H1 (cell line): ENCODE measurements at regions not wholly inside any gene's neighbourhood (a gene's known extent, or its start where the extent isn't known, plus 50 kb on each side); places are given as distances from the start of the nearest gene placed in this dataset.

Experiments used
- CTCF ChIA-PET: fragments of 300-600 bp; sonication (Branson Sonifier 250); formaldehyde crosslinking; loops from one replicate; lab custom pipeline; 2021; ENCODE audit not compliant: partially characterized antibody; lab: Charles Lee
- POLR2A ChIA-PET: fragments of 300-600 bp; sonication (Branson Sonifier 250); formaldehyde crosslinking; loops from one replicate; lab custom pipeline; 2021; ENCODE audit warnings: inconsistent platforms; ENCODE audit not compliant: partially characterized antibody; lab: Charles Lee
- DNase-seq, 2 experiments: peaks; one replicate each; pipeline versions ENCODE4 v3.0.0 to v3.0.0-alpha.2; 2010 to 2022; ENCODE audit warnings: low spot score in 2 of 2, low read depth in 1 of 2, mixed read lengths in 1 of 2
- FAIRE-seq: peaks from 2 replicates; lab custom pipeline; 2011; peaks lifted over from hg19 to GRCh38; lab: Jason Lieb, UNC
- H2AFZ ChIP-seq: 2 replicates; pipeline ENCODE4 v1.8.1; 2012; ENCODE audit warnings: low read length, inconsistent platforms
- H2AK5ac ChIP-seq: 2 replicates; pipeline ENCODE4 v1.6.1; 2013; ENCODE audit warnings: low read depth, low read length
- H2BK120ac ChIP-seq: replicated peaks from 2 replicates; pipeline ENCODE3; 2013; ENCODE audit warnings: low read depth, low read length, inconsistent platforms
- H2BK12ac ChIP-seq: 2 replicates; pipeline ENCODE4 v1.6.1; 2013; ENCODE audit warnings: low read depth, low read length
- H2BK15ac ChIP-seq: 2 replicates; pipeline ENCODE4 v1.6.1; 2013; ENCODE audit warnings: low read length
- H2BK20ac ChIP-seq: 2 replicates; pipeline ENCODE4 v1.6.1; 2013; ENCODE audit warnings: low read length
- H2BK5ac ChIP-seq: 2 replicates; pipeline ENCODE4 v1.6.1; 2013; ENCODE audit warnings: low read depth, low read length
- H3K14ac ChIP-seq: 2 replicates; pipeline ENCODE4 v1.6.1; 2013; ENCODE audit warnings: inconsistent platforms; ENCODE audit not compliant: insufficient read length
- H3K18ac ChIP-seq: 2 replicates; pipeline ENCODE4 v1.6.1; 2013; ENCODE audit warnings: low read length; ENCODE audit errors: extremely low read depth
- H3K23ac ChIP-seq: 2 replicates; pipeline ENCODE4 v1.6.1; 2013; ENCODE audit warnings: inconsistent platforms; ENCODE audit not compliant: insufficient read length
- H3K23me2 ChIP-seq: 2 replicates; pipeline ENCODE4 v1.6.1; 2013; ENCODE audit warnings: low read depth, low read length
- H3K27ac ChIP-seq: 2 replicates; pipeline ENCODE4 v1.6.1; 2011; ENCODE audit warnings: low read depth, low read length, inconsistent platforms
- H3K27me3 ChIP-seq, 4 experiments: replicated peaks in 1 of 4; 1 replicate in 1 of 4; 2 replicates in 3 of 4; pipeline versions ENCODE4 v1.6.1 to v1.8.1; 2011 to 2013; ENCODE audit warnings: low read length in 3 of 4, mild to moderate bottlenecking in 3 of 4, inconsistent platforms in 2 of 4, mixed read lengths in 2 of 4, moderate library complexity in 1 of 4; ENCODE audit not compliant: control insufficient read depth in 3 of 4, insufficient read depth in 3 of 4; ENCODE audit errors: extremely low read depth in 1 of 4
- H3K36me3 ChIP-seq, 4 experiments: 2 replicates each; pipeline versions ENCODE4 v1.6.1 to v1.8.1; 2011 to 2013; ENCODE audit warnings: mild to moderate bottlenecking in 4 of 4, low read length in 3 of 4, moderate library complexity in 2 of 4, control low read depth in 1 of 4, inconsistent platforms in 1 of 4; ENCODE audit not compliant: insufficient read depth in 4 of 4, control insufficient read depth in 2 of 4
- H3K4ac ChIP-seq: replicated peaks from 2 replicates; pipeline ENCODE3; 2013; ENCODE audit warnings: low read length, low read depth, mixed read lengths, inconsistent platforms; ENCODE audit not compliant: insufficient read length
- H3K4me1 ChIP-seq, 4 experiments: replicated peaks in 1 of 4; 1 replicate in 1 of 4; 2 replicates in 3 of 4; pipeline versions ENCODE4 v1.6.1 to v1.8.1; 2011 to 2013; ENCODE audit warnings: low read length in 3 of 4, inconsistent platforms in 2 of 4, mixed read lengths in 1 of 4; ENCODE audit not compliant: insufficient read depth in 4 of 4, control insufficient read depth in 3 of 4
- H3K4me2 ChIP-seq, 2 experiments: 2 replicates each; pipeline versions ENCODE4 v1.6.1 to v1.8.1; 2011 to 2013; ENCODE audit warnings: low read depth in 2 of 2, low read length in 2 of 2, control low read depth in 1 of 2, inconsistent platforms in 1 of 2, mild to moderate bottlenecking in 1 of 2; ENCODE audit not compliant: insufficient read depth in 1 of 2
- H3K4me3 ChIP-seq, 4 experiments: fragments of 200-600, 300-600 bp in 1 of 4; sonication (generic), shearing (Covaris generic), sonication (Bioruptor Twin) in 1 of 4; 2 replicates each; pipeline versions ENCODE4 v1.5.1 to v1.8.1; 2011 to 2016; ENCODE audit warnings: low read length in 4 of 4, low read depth in 3 of 4, control low read depth in 2 of 4, inconsistent platforms in 2 of 4, mild to moderate bottlenecking in 2 of 4, mixed read lengths in 1 of 4, moderate library complexity in 1 of 4; ENCODE audit not compliant: insufficient read depth in 2 of 4; ENCODE audit errors: extremely low read depth in 1 of 4
- H3K56ac ChIP-seq: replicated peaks from 2 replicates; pipeline ENCODE3; 2013; ENCODE audit warnings: low read depth, mild to moderate bottlenecking, mixed read lengths, low read length, inconsistent platforms; ENCODE audit not compliant: insufficient read length
- H3K79me1 ChIP-seq: 2 replicates; pipeline ENCODE4 v1.6.1; 2013; ENCODE audit warnings: low read depth, low read length, control low read depth
- H3K79me2 ChIP-seq, 2 experiments: 2 replicates each; pipeline versions ENCODE4 v1.6.1 to v1.8.1; 2012 to 2013; ENCODE audit warnings: low read length in 2 of 2, mild to moderate bottlenecking in 2 of 2, inconsistent platforms in 1 of 2; ENCODE audit not compliant: insufficient read depth in 2 of 2, control insufficient read depth in 1 of 2
- H3K9ac ChIP-seq, 4 experiments: replicated peaks in 1 of 4; 1 replicate in 1 of 4; 2 replicates in 3 of 4; pipeline versions ENCODE4 v1.6.1 to v1.8.1; 2011 to 2013; ENCODE audit warnings: low read depth in 3 of 4, low read length in 3 of 4, control low read depth in 2 of 4, mild to moderate bottlenecking in 2 of 4, moderate library complexity in 2 of 4, inconsistent platforms in 1 of 4; ENCODE audit errors: extremely low read depth in 1 of 4
- H3K9me3 ChIP-seq, 2 experiments: 2 replicates each; pipeline versions ENCODE4 v1.6.1 to v1.8.1; 2012 to 2013; ENCODE audit warnings: mild to moderate bottlenecking in 2 of 2, moderate library complexity in 2 of 2, control low read depth in 1 of 2, inconsistent platforms in 1 of 2, low read depth in 1 of 2, low read length in 1 of 2, mixed read lengths in 1 of 2; ENCODE audit not compliant: insufficient read depth in 2 of 2
- H4K20me1 ChIP-seq, 2 experiments: replicated peaks in 1 of 2; 2 replicates each; pipeline versions ENCODE3 to v1.8.1; 2011 to 2013; ENCODE audit warnings: inconsistent platforms in 2 of 2, low read length in 2 of 2, mild to moderate bottlenecking in 1 of 2; ENCODE audit not compliant: insufficient read depth in 2 of 2, control insufficient read depth in 1 of 2
- H4K5ac ChIP-seq: 2 replicates; pipeline ENCODE4 v1.6.1; 2013; ENCODE audit warnings: low read length, low read depth, mixed read lengths, inconsistent platforms; ENCODE audit not compliant: insufficient read length
- H4K8ac ChIP-seq: 2 replicates; pipeline ENCODE4 v1.8.0; 2013; ENCODE audit warnings: mild to moderate bottlenecking, moderate library complexity, low read length, inconsistent platforms; ENCODE audit not compliant: insufficient read depth; ENCODE audit errors: extremely low read depth
- H4K91ac ChIP-seq: replicated peaks from 2 replicates; pipeline ENCODE3; 2013; ENCODE audit warnings: low read length, mixed read lengths, inconsistent platforms; ENCODE audit not compliant: insufficient read length
- ATF2 ChIP-seq: IDR thresholded peaks from 2 replicates; pipeline ENCODE4 v1.6.1; 2012; ENCODE audit warnings: low read length, inconsistent platforms
- EP300 ChIP-seq, 2 experiments: IDR thresholded peaks; 1 replicate in 1 of 2; 2 replicates in 1 of 2; pipeline ENCODE4 v1.6.1; 2011 to 2012; ENCODE audit warnings: low read depth in 2 of 2, low read length in 2 of 2, mild to moderate bottlenecking in 2 of 2, borderline replicate concordance in 1 of 2, inconsistent platforms in 1 of 2, moderate library complexity in 1 of 2
- EZH2 ChIP-seq: fragments of 200-600 bp; sonication (generic); IDR thresholded peaks from 2 replicates; pipeline ENCODE4 v1.7.1; 2012; ENCODE audit warnings: low read depth, mild to moderate bottlenecking, moderate library complexity, low read length, inconsistent platforms; ENCODE audit not compliant: severe bottlenecking
- HDAC6 ChIP-seq: IDR thresholded peaks from one replicate; pipeline ENCODE4 v1.7.1; 2012; ENCODE audit warnings: low read depth, mild to moderate bottlenecking, inconsistent platforms, low read length, moderate library complexity
- NRF1 ChIP-seq: IDR thresholded peaks from 2 replicates; pipeline ENCODE4 v1.6.1; 2011; ENCODE audit warnings: mild to moderate bottlenecking, low read depth, low read length, improper control_type of control experiment
- RNF2 ChIP-seq: fragments of 200-900, 300-1000 bp; sonication (generic); IDR thresholded peaks from 2 replicates; pipeline ENCODE4 v1.7.1; 2016; ENCODE audit warnings: borderline replicate concordance, low read depth, mild to moderate bottlenecking, antibody characterized with exemption, low read length; ENCODE audit not compliant: poor library complexity, severe bottlenecking; ENCODE audit errors: missing control alignments
- WGBS, 2 experiments: shearing (Covaris generic) in 1 of 2; methylation state at CpG; one replicate each; pipeline versions ENCODE4 v1.1.6 to v1.1.7; 2013 to 2015; ENCODE audit warnings: low lambda C conversion rate in 2 of 2, mixed read lengths in 2 of 2, inconsistent platforms in 1 of 2, low coverage in 1 of 2, missing lambda C conversion rate in 1 of 2; ENCODE audit not compliant: insufficient replicate concordance in 2 of 2, insufficient coverage in 1 of 2, insufficient read length in 1 of 2; ENCODE audit errors: extremely low coverage in 1 of 2, missing lambda C conversion rate in 1 of 2; 5-methylcytosine and 5-hydroxymethylcytosine counted together
- TF ChIP-seq, protein P1 (sequence below), 3 experiments: IDR thresholded peaks; 1 replicate in 2 of 3; 2 replicates in 1 of 3; pipeline versions ENCODE4 v1.5.1 to v1.6.1; 2011; ENCODE audit warnings: low read length in 3 of 3, mild to moderate bottlenecking in 3 of 3, inconsistent platforms in 2 of 3, low read depth in 1 of 3, moderate library complexity in 1 of 3; ENCODE audit not compliant: insufficient read depth in 1 of 3; ENCODE audit errors: control extremely low read depth in 1 of 3

- no peak for DNase-seq
- 88% methylated on average over 4 of the region's 4 CpGs; no CpG with 5 or more reads in 1 of the 2 experiments for WGBS, 2 experiments
- Histone ChIP-seq H3K4me1 (no peaks in the 10 kb centered on the region), H3K4me2 (no peak overlapping the region), H2BK15ac (no peak overlapping the region), H3K23me2 (no peaks in the 10 kb centered on the region), H3K27me3 (no peaks in the 10 kb centered on the region), H4K20me1 (no peaks in the 10 kb centered on the region), H3K36me3 (no peaks in the 10 kb centered on the region), H4K5ac (no peak overlapping the region), H3K79me2 (no peaks in the 10 kb centered on the region), H3K56ac (no peak overlapping the region), H2AFZ (no peak overlapping the region), H2AK5ac (no peak overlapping the region), H4K8ac (no peak overlapping the region), H2BK20ac (no peak overlapping the region), H3K4me3 (no peak overlapping the region), H3K4ac (no peak overlapping the region), H3K79me1 (no peaks in the 10 kb centered on the region), H3K14ac (no peak overlapping the region), H3K18ac (no peak overlapping the region), H3K27ac (no peak overlapping the region), H3K23ac (no peak overlapping the region), H3K9me3 (no peaks in the 10 kb centered on the region), H2BK5ac (no peak overlapping the region), H2BK12ac (no peak overlapping the region), H4K91ac (no peak overlapping the region), H3K9ac (no peak overlapping the region), H2BK120ac (no peak overlapping the region)
- no peak for FAIRE-seq
- CTCF ChIA-PET = interaction anchor here (0.5 kb wide), 1 partner anchor 277 kb away, joined by 3 read pairs; no protein-coding TSS in a partner anchor
- POLR2A ChIA-PET = interaction anchor here (1.1 kb wide), 1 partner anchor 10 kb away, joined by 3 read pairs; no protein-coding TSS in a partner anchor
- TF ChIP-seq, protein P1, sequence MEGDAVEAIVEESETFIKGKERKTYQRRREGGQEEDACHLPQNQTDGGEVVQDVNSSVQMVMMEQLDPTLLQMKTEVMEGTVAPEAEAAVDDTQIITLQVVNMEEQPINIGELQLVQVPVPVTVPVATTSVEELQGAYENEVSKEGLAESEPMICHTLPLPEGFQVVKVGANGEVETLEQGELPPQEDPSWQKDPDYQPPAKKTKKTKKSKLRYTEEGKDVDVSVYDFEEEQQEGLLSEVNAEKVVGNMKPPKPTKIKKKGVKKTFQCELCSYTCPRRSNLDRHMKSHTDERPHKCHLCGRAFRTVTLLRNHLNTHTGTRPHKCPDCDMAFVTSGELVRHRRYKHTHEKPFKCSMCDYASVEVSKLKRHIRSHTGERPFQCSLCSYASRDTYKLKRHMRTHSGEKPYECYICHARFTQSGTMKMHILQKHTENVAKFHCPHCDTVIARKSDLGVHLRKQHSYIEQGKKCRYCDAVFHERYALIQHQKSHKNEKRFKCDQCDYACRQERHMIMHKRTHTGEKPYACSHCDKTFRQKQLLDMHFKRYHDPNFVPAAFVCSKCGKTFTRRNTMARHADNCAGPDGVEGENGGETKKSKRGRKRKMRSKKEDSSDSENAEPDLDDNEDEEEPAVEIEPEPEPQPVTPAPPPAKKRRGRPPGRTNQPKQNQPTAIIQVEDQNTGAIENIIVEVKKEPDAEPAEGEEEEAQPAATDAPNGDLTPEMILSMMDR (IDR thresholded peaks at IDR 0.05; ENCODE audit: control extremely low read depth in 1 of 3, insufficient read depth in 1 of 3, low read depth in 1 of 3, low read length in 3 of 3) = no peak
- TF ChIP-seq EZH2 = no peak
- no peak for TF ChIP-seq EP300 (IDR thresholded peaks at IDR 0.05; ENCODE audit: borderline replicate concordance in 1 of 2, low read depth in 2 of 2, low read length in 2 of 2)
- no peak for TF ChIP-seq RNF2
- no peak for TF ChIP-seq HDAC6
- no peak for TF ChIP-seq NRF1
- no peak for TF ChIP-seq ATF2
Measured at GRCh38 chr4:17068891-17069290, 170.4 kb upstream of the LDB2 start.
